GM18507 (cell line): ENCODE measurements at regions not wholly inside any gene's neighbourhood (a gene's known extent, or its start where the extent isn't known, plus 50 kb on each side); places are given as distances from the start of the nearest gene placed in this dataset.

Experiments used
- DNase-seq: peaks from one replicate; pipeline ENCODE4 v3.0.0; 2011; ENCODE audit warnings: low read depth; ENCODE audit not compliant: insufficient read length; ENCODE audit errors: extremely low spot score
- FAIRE-seq: peaks from 2 replicates; lab custom pipeline; 2011; peaks lifted over from hg19 to GRCh38; lab: Jason Lieb, UNC

- DNase-seq (no peak), FAIRE-seq (no peak)
These were observed 1044.5 kb upstream of the POU3F3 start for GRCh38 chr2:103809415-103809814.

DNA sequence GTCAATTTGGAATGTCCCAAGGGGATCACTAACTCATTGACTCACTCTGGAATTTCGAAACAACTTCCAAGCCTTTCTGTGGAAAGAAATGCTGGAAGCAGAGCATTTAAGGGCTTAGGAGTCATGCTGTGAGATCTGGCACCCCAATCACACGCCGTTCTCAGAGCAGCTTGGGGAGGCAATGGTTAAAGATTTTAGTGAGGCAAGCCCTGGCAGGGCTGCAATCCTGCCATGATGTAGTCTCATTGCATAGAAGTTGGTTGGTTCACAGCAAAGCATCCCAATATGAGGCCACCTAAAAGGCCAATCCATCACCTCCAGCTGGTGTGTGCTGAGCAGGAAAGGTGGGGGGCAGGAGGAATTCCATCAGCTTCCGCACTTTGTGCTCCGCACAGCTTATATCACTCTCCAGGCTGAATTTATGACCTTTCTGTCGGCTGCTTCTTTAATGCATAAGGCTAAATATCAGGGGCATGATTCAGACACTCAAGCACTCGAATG is 1043.9 kb upstream of the POU3F3 start:
- no peak for FAIRE-seq
- no peak for DNase-seq

GRCh38 chr2:103810875-103811274 is 1043.0 kb upstream of the POU3F3 start:
- no peak for FAIRE-seq

DNA sequence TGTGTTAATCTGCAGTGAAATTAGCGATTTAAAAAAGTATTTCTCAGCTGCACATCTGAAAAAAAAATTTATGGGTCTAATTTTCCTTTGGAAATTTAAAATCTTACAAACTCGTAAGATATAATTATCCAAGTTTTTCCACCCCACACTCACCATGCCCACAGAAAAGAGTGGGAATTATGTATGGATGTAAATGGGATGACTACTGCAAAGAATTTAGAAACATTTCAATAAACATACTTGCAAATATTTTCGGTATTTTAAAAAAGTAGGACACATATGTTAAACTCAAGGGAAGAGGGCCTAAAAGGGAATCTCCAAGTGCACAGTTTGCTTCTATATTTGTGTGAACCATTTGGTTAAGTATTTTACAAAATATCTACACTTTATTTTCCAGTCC is 1039.9 kb upstream of the POU3F3 start:
- FAIRE-seq = no peak
- DNase-seq = no peak

More at GRCh38 chr2:103810875-103811274, 1043.0 kb upstream of the POU3F3 start:
- DNase-seq = no peak

- FAIRE-seq = no peak
- no peak for DNase-seq
These were observed 1038.2 kb upstream of the POU3F3 start for GRCh38 chr2:103815731-103816130.

- FAIRE-seq (no peak), DNase-seq (no peak)
These were observed 1036.2 kb upstream of the POU3F3 start for GRCh38 chr2:103817746-103818145.

DNA sequence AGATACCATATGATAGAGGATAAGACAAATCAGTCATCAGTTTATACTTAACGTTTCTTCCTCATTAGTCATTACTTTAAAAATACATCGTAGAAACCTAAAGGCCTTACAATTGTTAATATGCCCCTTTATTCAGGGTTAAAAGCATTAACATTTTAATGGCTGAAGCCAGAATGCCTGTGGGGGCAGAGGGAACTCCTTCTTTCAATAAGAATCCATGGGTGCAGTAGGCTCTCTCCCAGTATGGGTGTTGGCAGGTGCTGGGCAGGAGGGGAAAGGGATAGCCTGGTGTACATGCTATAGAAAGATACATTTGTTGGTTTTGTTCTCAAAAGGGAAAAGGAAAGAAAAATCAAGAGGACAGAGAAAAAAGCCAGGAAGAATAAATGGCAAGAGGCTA is 1035.7 kb upstream of the POU3F3 start:
- FAIRE-seq = no peak
- DNase-seq = no peak

DNA sequence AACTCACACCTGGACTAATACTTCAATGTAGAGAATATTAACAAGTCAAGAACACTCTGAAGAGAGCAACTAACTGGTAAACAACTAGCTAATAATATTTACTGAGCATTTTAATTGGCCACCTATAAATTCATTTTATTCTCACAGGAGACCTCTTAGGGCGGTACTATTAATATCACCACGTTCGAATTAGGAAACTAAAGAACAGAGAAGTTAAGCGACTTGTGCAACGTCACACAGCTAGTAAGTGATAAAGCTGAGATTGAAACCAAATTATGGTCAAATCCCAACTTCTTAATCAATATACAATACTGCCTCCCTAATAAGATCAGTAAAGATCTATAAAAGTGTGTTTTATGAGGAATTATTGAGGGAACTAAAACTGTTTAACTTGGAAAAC is 1034.3 kb upstream of the POU3F3 start:
- no peak for FAIRE-seq
- no peak for DNase-seq

DNA sequence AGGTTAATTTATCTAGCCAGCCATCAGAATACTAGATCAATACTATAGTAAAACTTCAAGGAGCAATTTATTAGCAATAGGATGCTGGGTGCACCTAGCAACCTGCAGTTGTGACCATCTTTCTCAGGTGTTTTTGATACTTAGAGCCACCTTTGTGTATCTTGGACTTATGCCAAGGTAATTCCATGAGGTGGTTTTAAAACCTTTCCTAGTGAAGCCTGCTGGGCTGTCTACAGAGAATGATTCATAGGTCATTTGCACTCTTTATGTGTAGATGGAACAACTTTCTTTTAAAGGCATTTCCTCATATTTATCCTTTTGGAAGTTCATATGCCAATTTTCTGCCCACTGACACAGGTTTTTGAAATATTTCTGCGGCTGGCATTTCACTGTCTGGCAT is 1030.1 kb upstream of the POU3F3 start:
- DNase-seq (no peak), FAIRE-seq (no peak)

DNA sequence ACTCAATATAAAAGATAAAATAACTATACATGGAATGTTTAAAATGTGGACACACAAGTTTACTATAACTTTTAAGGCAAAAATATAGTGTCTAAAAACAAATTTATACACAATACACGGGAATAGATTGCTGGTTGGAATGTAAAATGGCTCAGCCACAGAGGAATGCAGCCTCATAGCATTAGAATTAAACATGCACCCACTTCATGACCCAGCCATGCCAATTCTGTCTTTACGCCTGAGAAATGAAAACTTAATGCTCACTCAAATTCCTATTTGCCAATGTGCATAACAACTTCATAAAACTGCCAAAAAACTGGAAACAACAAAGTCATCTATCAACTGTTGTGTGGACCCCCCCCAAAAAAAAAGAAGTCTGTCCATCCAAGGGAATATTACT is 1006.6 kb upstream of the POU3F3 start:
- DNase-seq (no peak), FAIRE-seq (no peak)

DNA sequence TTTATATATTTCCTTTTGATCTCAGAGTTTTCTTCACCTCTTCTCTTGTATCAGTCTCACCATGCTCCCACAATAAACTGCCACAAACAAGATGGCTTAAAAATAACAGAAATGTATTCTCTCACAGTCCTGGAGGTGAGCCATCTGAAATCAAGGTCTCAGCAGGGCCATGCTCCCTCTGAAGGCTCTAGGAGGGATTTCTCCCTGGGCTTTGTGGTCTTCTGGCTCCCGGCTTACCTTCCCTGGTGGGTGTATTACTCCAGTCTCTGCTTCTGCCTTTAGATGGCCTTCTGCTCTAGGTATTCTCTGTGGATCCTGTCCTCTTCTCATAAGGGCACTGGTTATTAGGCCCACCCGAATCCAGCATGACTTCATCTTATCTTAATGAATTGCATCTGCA is 994.7 kb upstream of the POU3F3 start:
- DNase-seq = no peak

DNA sequence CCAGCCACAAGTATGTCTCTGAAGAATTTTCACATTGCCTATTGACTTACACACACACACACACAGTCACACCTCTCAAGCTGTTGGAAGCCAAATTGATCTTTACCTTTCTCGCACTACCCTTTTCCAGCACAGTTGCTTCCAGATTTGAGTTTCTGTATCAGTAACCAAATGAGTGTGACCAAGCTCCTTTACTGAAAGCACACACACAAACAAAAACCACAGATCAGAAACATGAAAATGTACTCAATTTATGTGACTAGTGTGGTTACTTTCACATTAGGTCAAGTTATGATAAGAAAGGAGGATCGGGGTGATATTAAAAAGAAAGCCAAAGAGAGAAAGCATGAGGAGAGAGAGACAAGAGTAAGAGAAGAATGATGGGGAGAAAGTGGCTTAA is 993.9 kb upstream of the POU3F3 start:
- DNase-seq = no peak
- FAIRE-seq = no peak

More for the DNA sequence above, 994.7 kb upstream of the POU3F3 start:
- no peak for FAIRE-seq

DNA sequence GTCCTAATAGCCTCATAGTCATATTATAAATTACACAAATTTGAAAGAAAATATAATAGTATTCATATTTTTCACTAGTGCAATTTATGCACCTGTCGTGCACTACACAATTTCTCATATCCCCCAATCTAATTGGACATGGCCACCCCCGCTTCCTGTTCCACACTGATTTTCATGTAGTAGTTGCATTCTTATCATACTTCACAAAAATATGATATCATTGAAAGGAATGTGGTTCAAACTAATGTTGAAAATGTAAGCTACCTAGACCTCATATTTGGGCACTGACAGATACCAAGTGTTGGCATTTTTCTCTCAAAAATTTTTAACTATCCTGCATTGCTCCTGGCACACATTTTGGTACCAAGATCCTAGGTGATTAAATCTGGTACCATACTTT is 985.5 kb upstream of the POU3F3 start:
- DNase-seq = no peak
- no peak for FAIRE-seq

- FAIRE-seq (no peak), DNase-seq (no peak)
These were observed 980.1 kb upstream of the POU3F3 start for GRCh38 chr2:103873716-103874351.

- FAIRE-seq (no peak), DNase-seq (no peak)
These were observed 978.8 kb upstream of the POU3F3 start for GRCh38 chr2:103875131-103875530.

DNA sequence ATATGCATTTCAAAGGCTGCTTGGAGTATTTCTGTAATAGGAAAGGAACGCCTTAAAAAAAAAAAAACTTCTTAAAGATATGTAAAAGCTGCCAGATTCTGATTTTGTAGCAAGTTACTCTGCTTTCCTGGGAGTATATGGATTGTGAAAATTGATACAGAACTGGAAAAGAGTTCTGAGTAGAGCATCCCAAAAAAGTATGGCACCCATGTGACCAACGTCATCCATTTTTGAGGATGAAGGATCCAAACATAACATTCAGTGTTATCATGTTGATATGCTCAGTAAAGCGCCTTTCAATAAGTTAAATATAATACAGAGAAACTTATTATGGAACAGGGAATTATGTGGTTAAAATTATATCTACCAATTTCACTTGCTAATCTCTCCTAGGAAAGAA is 978.4 kb upstream of the POU3F3 start:
- FAIRE-seq (no peak), DNase-seq (no peak)

DNA sequence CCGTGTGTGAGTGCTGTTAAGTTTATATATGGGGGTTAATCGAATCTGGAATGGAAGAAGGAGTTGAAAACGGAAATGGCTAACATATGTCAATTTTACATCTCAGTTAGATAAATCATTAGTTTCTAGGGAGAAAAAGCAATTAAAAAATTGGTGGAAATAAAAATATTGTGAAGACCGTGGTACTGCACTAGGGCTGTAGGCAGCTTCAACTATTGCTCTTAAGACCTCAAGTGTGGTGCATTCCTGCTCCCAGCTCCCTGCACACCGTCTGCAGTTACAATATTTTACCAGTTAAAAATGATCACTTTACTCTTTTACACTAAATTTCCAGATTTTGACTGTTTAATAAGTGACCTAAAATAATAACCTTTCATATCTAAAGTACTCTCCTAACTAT is 977.3 kb upstream of the POU3F3 start:
- DNase-seq (no peak), FAIRE-seq (no peak)

GRCh38 chr2:103879101-103879500 is 974.8 kb upstream of the POU3F3 start:
- FAIRE-seq = no peak
- DNase-seq = no peak

DNA sequence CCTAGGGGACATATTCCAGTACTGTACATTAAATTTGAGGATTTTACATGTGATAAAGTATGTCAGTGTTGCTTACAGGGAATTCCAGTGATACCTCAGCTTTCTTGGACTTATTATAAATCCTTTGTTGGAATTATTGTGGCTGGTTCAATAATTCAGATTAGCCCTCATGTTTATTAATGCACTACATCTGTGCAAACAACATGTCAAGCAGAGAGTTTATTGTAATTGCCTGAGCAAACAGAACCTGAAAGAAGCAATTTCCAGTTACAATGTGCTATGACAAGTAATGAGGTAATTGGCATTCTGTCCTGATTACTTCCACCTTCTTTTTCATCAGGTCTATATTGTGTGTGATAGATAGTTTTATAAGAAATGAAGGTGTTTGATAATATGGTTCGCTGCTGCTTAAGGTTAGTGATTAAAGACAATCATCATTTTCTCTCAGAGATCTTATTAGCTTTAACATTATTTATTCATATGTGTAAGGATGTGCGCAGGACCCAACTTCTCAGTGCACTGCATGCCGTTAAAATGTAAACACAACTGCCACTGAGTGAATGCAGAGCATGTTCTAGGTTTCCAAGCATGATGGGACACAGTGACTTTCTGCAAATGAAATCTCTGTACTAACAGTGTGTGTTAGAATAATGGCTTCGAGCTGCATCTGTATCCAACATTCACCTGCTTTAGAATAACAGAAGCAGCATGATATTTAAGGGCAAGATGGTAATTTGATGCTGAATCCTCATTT is 973.7 kb upstream of the POU3F3 start:
- FAIRE-seq = no peak

GRCh38 chr2:103887625-103888024 is 966.3 kb upstream of the POU3F3 start:
- DNase-seq = no peak
- FAIRE-seq = no peak

More for the DNA sequence above, 973.7 kb upstream of the POU3F3 start:
- DNase-seq = no peak

DNA sequence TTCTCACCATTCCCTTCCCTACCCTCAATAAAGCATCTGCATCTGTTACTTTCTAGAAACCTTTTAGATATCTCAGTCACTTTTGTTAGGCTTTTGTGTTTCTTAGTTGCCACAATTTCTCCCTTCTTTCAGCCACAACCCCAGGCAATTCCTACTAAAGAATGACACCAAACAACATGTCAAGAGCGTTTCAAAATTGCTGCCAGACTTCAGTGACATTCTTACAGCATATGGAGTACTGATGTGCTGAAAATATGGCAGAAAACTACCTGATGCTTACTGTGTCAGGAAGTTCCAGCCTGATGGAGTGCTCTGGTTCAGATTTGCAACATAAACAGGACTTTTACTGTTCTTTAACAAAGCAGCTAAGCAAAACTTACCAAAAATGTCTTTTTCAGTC is 957.7 kb upstream of the POU3F3 start:
- no peak for DNase-seq
- no peak for FAIRE-seq
